DMS53 treated with DMSO at 0.1 percent for 48 hours (cell line): ENCODE measurements at regions not wholly inside any gene's neighbourhood (a gene's known extent, or its start where the extent isn't known, plus 50 kb on each side); places are given as distances from the start of the nearest gene placed in this dataset.
"Not testable (repeated sequence)": the region's sequence is repeated elsewhere in the genome, so short reads cannot be mapped to it uniquely, and the experiment has no call there.

Experiments used
- DNase-seq: peaks from one replicate; lab custom pipeline; 2025; ENCODE audit not compliant: unreplicated experiment; lab: John Stamatoyannopoulos, UW

DNA sequence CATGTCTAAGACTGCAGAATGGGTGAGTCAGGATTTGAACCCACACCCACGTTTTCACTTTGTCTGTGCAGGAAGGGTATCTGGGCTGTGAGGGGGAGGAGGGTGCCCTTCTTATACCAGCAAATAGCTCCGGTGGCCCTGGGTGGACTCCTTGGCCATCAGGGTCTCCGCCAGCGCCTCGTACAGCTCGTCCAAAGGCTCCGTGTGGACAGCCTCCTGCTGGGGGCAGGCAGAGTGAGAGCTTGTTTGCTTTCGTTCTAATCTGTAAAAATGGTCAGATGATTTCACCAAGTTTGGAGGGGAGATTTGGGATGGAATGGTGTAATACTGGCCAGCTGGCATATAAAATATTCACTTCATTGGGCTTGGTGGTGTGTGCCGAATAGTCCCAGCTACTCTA lies 111.7 kb upstream of the CCZ1B start:
- DNase-seq, result not testable (repeated sequence)

DNA sequence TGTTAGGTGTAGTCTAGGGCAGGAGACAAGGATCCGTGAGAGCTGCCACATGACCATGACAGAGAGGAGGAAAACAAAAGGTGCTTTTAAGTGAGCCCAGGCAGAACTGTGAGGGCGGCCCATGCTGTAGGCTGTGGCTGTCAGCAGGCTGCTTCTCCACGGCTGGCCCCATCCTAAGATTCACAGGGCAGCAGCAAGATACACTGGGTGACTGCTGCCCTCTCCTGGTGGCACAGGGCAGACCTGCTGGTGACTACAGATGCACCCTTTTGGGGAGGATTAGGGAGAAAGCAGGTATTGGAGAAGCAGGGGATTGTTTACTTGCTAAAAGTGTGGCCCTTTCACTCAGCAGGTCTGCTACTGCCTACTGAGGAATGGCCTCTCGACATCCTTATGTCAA lies 112.2 kb upstream of the CCZ1B start:
- peak; percentile 4 for DNase-seq

DNA sequence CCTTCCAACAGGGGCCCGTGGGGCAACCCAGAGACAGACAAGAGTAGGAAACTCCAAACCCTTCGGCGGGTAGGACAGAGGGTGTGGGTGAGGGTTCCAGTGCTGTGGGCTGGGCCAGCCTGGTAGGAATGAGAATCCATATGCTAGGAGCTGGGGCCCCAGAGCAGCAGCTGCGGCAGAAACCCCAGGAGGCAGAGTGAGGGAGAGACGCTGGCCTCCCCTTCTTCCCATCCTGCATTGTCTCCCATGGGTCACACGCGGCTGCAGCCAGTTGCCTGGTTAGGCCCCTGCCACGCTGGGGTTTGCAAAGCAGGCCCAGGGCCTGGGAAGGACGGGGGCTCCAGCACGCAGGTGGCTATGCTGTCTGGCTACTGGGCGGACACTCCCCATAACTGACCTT lies 113.1 kb upstream of the CCZ1B start:
- DNase-seq, result not testable (repeated sequence)

DNA sequence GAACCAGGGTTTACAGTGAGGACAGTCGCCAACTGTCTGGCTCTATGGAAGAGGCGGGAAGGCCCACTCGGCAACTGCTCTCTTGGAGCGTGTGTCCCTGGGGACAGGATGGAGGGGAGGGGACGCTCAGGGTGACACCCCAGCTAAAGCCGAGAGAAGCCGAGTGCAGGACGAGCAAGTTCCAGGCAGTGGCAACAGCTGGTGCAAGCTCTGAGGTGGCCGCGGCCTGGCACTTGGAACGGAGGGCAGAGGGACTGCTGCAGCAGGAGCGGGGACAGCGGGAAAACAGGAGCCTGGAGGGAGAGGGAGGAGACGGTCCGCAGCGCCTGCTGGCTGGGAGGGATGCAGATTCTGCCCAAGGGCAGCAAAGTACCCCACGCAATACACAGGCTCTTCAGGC lies 113.8 kb upstream of the CCZ1B start:
- not testable (repeated sequence) for DNase-seq

DNA sequence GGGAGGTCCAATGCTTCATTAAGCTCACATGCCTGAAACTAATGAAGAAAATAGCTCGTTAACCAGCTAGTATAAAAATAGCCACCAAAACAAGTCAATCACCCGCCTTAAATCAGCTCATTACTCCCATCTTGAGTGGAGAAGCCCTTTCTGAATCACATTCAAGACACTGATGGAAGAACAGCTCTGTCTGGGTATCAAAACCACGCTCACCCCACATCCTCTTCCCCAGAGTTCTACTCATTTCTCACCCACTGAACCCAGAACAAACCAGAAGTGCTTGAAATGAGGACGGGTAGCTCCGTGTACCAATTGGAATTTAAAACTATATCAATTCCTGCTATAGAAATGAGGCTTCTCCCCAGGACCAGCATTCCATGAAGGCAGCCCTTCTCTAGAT lies 120.8 kb upstream of the CCZ1B start:
- not testable (repeated sequence) for DNase-seq

DNA sequence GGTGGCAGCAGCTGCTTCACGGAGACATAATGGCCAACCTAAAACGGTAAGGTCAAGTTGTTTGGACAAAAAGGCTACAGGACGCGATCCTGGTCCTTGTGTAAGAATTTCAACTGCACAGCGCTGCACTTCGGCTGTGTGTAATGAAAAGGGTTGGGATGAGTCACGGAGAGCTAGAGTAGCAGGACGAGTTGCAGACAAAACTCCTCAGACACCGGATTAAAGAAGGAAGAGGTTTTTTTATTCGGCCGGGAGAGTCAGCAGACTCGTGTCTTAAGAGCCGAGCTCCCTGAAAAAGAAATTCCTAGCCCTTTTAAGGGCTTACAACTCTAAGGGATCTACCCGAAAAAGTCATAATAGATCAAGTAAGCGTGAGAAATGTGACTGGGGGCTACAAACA lies 124.2 kb upstream of the CCZ1B start:
- not testable (repeated sequence) for DNase-seq

DNA sequence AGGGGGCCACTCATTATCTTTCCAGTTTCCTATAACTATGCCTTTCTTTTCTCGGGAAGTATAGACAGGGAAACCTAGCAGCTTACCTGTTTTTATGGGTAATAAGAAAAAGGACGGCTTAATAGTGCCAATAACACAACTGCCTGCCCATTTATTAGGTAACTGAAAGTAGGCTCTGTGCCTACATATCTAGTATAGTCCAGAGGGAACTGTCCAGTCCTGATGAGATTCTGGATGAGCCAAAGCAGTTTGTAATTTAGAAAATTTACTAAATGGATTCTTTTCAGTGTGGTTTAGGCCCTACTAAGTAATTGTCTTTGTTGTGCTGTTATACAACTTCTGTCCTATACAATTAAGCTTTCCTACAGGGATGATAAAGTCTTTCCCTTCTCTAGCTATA lies 125.5 kb upstream of the CCZ1B start:
- DNase-seq, result not testable (repeated sequence)

DNA sequence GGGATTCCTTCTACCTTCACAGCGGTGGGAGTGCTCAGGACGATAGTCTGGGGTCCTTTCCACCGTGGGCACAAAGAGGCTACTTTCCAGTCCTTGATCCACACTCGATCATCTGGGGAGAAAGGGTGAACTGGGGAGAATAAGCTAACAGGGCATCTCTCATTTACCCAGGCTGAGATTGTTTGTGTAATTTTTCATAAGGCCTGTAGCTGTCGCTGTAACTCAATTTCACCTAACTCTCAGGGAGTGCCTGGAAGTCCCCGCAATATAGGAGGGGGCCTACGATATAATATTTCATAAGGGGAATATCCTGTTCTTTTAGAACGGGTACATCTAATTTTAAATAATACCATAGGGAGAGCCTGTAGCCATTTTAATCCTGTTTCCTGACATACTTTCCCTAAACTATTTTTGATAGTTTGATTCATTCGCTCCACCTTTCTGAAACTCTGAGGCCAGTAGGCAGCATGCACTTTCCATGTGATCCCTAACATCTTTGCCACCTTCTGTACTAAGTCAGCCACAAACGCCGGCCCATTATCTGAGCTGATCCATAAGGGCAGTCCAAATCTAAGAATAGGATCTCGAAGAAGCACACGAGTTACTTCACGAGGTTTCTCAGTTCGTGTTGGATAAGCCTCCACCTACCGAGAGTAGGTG lies 127.2 kb upstream of the CCZ1B start:
- peak; percentile 17 for DNase-seq

DNA sequence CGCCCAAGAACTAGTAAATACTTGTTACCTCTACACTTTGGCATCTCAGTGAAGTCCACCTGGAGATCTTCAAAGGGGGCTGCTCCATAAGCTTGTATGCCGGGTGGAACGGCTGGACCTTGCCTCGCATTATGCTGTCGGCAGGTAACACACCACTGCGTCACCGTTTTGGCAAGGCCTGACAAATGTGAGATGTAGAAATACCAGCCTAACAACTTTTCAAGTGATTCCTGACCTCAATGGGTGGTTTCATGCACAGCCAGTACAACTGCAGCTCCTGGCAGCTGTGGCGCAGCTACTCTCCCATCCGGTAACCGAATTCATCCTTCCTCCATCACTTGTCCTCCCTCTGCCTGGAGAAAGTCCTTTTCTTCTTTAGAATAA lies 127.7 kb upstream of the CCZ1B start:
- peak; percentile 66 for DNase-seq

DNA sequence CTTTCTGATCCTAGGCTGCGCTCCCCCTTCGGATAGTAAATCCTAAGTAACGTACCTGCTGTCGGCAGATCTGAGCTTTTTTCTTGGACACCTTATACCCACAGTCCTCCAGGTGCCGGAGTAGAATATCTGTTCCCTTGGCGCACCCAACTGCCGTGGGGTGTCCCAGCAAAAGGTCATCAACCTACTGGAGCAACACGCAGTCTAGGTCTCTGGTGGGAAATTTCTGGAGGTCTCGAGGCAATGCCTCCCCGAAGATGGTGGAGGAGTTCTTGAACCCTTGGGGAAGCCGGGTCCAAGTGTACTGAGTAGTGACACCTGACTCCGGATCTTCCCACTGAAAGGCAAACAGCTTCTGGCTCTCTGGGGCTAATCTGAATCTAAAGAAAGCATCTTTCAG lies 129.3 kb upstream of the CCZ1B start:
- DNase-seq, result not testable (repeated sequence)

DNA sequence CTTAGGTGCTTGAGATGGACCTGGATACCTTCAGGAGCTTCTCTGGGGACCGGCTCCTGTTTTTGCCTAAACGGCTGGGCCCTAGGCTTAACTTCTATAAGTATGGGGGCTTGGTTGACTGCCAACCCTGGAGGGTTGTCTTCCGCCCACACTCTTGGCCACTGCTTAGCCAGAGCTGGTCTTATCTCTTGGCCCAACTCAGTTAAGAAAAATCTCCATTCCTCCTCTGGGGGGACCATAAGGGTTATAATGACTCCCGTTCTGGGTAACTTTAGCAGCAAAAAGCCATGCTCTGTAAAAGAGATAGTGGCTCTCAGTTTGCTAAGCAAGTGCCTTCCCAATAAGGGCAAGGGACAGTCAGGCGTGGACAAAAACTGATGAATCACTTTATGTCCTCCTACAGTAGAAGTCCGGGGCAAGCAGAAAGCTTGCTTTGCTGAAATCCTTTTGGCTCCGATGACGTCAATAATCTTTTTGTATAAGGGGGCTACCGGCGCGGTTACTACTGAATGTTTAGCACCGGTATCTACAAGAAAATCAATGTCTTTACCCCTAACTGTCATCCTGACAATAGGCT lies 130.0 kb upstream of the CCZ1B start:
- not testable (repeated sequence) for DNase-seq

DNA sequence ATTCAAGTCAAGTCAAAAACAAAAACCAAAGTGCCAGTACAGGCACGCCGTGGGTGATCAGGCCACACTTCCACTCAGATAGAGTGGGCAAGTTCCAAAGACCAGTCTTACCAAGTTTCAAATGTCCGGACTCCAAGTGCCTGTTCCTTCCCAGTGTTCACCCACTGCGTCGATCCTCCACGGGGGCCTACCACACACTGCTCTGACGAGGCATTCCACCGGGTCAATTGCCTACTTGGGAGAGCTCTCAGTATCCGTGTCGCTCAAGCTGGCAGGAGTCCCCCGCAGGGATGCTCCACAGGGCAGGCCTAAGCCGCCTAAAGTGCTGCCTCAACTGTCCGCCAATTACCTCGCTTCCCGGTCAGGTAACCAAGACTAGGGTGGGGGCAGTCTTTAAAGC lies 132.3 kb upstream of the CCZ1B start:
- DNase-seq, result not testable (repeated sequence)

DNA sequence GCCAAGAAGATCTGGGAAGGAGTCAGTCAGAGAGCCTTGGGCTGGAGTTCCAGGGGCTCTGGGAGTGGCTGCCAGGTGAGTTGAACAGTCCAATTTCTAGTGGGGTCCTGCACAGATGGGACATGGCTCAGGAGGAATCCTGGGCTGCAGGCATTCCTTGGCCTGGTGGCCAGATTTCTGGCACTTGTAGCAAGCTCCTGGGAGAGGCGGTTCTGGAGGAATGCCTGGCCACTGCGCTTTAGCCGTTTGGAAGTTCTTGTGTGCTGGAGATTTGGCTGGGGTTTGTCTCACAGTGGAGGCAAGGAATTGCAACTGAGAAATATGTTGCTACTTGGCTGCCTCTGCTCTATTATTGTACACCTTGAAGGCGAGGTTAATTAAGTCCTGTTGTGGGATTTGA lies 133.9 kb upstream of the CCZ1B start:
- DNase-seq, result not testable (repeated sequence)

DNA sequence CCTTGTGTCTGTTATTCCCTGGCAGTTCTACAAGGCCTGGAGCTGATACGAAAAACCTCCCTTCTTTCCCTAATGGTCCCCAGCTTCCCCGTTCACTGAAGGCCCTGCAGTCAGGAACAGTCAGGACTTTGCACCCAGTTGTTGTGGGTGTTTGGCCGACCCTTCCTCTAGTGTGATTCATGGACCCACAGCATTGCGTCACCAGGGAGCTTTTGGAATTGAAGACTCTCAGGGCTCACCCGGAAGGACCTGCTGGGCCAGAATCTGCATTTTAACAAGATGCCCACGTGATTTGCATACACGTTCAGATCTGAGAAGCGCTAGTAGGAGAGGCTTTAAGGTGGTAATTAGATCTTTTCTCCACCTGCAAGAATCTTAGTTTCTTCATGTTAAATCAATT lies 136.8 kb upstream of the CCZ1B start:
- DNase-seq, result not testable (repeated sequence)

DNA sequence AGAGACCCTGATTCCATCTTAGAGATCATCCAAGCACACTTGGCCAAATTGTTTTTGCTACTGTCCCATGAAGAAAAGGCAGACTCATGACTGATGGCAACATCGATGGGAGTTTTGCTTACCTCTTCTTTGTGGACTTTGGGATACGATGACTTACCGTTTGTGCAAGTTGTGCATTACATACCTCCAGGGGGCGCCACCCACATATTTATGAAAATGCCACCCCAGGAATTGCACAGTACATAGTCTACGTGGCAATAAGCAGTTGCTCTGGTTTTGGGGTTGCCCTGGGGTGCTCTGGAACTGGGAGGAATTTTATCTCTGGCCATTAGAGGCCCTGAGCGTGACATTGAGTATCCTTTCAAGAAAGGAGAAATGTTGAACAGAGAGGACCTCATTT lies 139.0 kb upstream of the CCZ1B start:
- DNase-seq, result peak; percentile 21

DNA sequence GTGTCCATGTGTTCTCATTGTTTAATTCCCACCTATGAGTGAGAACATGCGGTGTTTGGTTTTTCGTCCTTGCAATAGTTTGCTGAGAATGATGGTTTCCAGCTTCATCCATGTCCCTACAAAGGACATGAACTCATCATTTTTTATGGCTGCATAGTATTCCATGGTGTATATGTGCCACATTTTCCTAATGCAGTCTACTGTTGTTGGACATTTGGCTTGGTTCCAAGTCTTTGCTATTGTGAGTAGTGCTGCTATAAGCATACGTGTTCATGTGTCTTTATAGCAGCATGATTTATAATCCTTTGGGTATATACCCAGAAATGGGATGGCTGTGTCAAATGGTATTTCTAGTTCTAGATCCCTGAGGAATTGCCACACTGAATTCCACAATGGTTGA lies 144.1 kb upstream of the CCZ1B start:
- not testable (repeated sequence) for DNase-seq

DNA sequence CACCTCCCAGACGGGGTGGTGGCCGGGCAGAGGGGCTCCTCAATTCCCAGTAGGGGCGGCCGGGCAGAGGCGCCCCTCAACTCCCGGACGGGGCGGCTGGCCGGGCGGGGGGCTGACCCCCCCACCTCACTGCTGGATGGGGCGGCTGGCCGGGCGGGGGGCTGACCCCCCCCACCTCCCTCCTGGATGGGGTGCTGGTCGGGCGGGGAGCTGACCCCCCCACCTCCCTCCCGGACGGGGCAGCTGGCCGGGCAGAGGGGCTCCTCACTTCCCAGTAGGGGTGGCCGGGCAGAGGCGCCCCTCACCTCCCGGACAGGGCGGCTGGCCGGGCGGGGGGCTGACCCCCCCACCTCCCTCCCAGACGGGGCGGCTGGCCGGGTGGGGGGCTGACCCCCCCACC lies 148.8 kb upstream of the CCZ1B start:
- DNase-seq, result not testable (repeated sequence)

DNA sequence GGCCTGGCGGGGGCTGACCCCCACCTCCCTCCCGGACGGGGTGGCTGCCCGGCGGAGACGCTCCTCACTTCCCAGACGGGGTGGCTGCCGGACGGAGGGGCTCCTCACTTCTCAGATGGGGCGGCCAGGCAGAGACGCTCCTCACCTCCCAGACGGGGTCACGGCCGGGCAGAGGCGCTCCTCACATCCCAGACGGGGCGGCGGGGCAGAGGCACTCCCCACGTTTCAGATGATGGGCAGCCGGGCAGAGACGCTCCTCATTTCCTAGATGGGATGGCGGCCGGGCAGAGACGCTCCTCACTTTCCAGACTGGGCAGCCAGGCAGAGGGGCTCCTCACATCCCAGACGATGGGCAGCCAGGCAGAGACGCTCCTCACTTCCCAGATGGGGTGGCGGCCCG lies 149.3 kb upstream of the CCZ1B start:
- not testable (repeated sequence) for DNase-seq

DNA sequence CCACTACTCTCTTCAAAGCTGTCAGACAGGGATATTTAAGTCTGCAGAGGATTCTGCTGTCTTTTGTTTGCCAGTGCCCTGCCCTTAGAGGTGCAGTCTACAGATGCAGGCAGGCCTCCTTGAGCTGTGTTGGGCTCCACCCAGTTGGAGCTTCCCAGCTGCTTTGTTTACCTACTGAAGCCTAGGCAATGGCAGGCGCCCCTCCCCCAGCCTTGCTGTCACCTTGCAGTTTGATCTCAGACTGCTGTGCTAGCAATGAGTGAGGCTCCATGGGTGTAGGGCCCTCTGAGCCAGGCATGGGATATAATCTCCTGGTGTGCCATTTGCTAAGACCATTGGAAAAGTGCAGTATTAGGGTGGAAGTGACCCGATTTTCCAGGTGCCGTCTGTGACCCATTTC lies 151.3 kb upstream of the CCZ1B start:
- DNase-seq, result not testable (repeated sequence)

DNA sequence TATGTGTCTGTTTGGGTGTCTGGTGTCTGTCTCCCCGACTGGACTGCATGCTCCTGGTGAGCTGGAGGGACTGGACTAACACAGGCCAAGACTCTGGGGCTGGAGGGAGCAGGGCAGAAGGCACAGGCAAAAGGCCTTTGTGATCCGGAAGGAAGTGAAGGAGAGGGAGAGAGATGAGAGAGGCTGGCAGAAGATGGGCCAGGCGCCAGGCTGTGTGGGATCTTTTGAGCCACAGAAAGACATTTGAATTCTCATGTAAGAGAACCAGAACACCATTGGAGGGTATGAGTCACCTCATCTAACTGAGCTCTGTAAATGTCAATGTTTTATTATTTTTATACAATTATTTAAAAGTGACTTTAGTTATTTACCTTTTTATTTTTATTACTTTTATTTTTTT lies 152.3 kb upstream of the CCZ1B start:
- not testable (repeated sequence) for DNase-seq

DNA sequence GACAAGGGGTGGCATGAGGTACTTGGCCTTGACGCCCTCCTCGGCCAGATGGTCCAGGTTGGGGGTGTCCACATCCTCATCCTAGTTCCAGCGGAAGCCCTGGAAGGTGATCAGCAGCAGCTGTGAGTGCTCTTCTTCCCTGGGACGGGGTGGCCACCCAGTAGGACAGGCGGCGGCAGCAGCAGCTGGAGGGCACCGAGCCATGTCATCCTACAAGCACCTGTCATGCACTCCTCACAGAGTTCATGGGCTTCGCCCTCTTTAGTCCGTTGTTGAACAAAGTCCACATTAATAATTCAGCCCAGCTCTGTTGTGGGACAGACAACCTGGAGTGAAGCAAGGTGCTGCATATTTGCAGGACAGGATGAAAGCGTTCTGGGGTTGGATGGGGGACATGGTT lies 153.4 kb upstream of the CCZ1B start:
- DNase-seq, result not testable (repeated sequence)

DNA sequence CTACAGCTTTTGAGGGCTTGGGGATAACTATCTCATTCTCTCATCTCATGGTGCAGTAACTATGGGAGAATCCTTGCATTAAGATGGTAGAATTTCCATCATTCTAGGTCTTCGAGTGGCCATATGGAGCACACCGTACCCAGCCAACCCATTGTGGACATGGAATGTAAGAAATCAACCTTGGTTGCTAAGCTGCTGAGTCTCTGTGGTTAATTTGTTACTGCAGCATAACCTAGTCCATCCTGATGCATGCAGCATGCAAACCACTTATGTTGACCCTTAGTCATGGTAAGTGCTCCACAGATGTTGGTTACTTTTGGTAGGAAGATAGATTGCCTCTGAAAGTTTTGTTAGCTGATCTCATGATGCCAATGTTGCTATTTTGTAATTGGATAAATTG lies 156.3 kb upstream of the CCZ1B start:
- not testable (repeated sequence) for DNase-seq

DNA sequence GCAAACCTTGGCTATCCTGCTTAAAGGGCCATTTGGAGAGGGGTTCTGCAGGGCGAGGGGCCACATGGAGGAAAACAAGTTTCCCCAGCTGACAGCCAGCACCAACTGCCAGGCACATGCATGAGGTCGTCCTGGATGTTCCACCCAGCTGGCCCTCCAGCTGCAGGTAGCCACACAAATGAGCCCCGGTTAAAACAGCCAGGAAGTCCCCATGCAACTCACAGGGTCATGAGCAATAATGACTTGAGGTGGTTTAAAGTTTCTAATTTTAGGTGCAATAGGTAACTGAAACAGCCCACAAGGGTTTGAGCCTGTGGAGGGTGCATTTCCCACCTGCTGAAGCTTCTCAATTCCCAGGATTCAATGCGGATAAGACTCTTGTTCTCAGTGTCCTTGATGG lies 160.8 kb upstream of the CCZ1B start:
- DNase-seq, result not testable (repeated sequence)
